ENCODE measurements at regions not wholly inside any gene's neighbourhood (a gene's known extent, or its start where the extent isn't known, plus 50 kb on each side); places are given as distances from the start of the nearest gene placed in this dataset.

DNA sequence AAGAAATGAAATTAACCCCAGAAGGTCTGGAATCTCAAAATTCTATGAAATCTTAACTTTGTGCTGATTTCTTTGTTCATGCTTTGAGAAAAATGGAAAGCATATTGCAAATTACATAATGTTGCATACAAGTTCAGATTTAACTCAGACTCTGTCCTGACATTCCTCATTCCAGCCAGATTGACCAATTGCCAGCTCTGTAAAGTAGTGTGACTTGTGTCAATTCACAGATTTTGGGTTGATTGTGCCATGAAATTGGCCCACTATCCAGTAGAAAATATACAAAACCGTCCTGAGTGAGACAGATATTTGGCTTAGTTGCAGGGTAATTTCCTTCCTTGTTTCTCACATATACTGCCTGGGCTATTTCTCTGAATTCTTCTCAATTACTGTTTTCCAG is 1312.6 kb downstream of the ROBO1 start:
- H3K27ac ChIP-seq, result no peak overlapping the region
- H3K9ac ChIP-seq, result no peak overlapping the region
- H3K4me1 ChIP-seq, result no peaks in the 10 kb centered on the region
- H4K20me1 ChIP-seq, result no peaks in the 10 kb centered on the region
- H3K27me3 ChIP-seq, result no peaks in the 10 kb centered on the region
- TF ChIP-seq Cebpa-rat (IDR thresholded peaks at IDR 0.05), result no peak
- H3K4me2 ChIP-seq, result no peak overlapping the region
- no peak overlapping the region for H3K4me3 ChIP-seq
- H3K9me3 ChIP-seq (replicated peaks in 1 of 11), result no peaks in the 10 kb centered on the region
- no peaks in the 10 kb centered on the region for H3K36me3 ChIP-seq

DNA sequence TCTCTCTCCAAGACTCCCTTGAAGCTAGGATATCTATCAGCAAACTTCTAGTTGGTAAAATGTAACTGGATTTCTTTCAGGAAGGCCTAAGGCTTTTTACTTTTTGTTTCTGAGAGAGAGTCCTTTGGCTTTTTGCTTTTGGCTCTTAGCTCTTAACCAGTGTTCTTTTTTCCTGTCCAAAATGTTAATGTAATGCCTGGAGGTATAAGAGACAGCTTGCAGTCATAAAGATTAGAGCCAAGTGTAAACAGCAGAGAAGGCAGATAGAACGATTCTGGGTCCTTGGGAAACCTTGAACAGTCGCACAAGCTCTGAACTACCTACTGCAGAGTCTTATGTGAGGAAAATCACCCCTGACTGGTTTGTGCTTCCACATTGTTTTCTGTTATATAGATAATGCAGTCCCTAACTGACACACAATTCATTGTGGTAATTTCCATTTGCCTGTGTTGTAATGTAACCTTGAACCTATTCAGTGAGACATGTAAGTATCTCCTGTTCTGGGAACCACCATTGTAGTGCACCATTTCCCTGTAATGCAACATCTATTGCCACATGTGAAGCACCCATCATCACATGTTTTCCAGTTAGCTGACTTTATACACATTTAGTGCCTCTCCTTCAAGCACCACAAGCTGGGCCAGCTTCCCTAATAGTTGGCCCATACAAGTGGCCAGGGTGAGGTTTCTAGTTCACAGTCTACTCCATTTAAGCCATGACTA is 1311.9 kb downstream of the ROBO1 start:
- Histone ChIP-seq H4K20me1 (no peaks in the 10 kb centered on the region), H3K27ac (no peak overlapping the region), H3K9me3 (replicated peaks in 1 of 11) (no peaks in the 10 kb centered on the region), H3K9ac (no peak overlapping the region), H3K36me3 (no peaks in the 10 kb centered on the region), H3K4me2 (no peak overlapping the region), H3K4me3 (no peak overlapping the region), H3K4me1 (no peaks in the 10 kb centered on the region), H3K27me3 (no peaks in the 10 kb centered on the region)
- TF ChIP-seq Cebpa-rat (IDR thresholded peaks at IDR 0.05), result no peak

DNA sequence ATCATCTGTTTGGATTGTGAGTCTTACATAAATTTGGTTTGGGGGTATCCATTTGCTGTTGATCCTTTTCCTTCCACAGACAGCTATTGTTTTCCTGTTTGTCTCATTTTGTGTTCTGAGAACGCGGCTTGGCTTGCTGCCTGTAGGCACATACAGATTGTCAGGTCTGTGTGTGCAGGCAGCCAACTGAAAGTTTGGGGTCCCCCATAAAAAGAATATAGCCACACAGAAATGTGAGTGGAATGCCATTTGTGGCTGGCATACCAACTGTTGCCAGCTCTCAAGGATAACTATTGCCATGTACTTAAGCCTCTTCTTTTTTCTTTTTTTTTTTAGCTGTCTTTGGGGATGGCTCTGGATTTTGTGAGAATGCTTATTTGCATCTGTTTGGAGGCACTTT is 1308.0 kb downstream of the ROBO1 start:
- no peaks in the 10 kb centered on the region for H3K4me1 ChIP-seq
- H4K20me1 ChIP-seq, result no peaks in the 10 kb centered on the region
- H3K27me3 ChIP-seq, result no peaks in the 10 kb centered on the region
- no peak overlapping the region for H3K4me3 ChIP-seq
- H3K4me2 ChIP-seq, result no peak overlapping the region
- H3K9me3 ChIP-seq (replicated peaks in 1 of 11), result peaks cover 0 to 9% (median 0%) of the 10 kb centered on the region in 11 experiments; a peak in 4 of 22 replicates
- H3K9ac ChIP-seq, result no peak overlapping the region
- H3K36me3 ChIP-seq, result no peaks in the 10 kb centered on the region
- no peak for TF ChIP-seq Cebpa-rat (IDR thresholded peaks at IDR 0.05)
- no peak overlapping the region for H3K27ac ChIP-seq

DNA sequence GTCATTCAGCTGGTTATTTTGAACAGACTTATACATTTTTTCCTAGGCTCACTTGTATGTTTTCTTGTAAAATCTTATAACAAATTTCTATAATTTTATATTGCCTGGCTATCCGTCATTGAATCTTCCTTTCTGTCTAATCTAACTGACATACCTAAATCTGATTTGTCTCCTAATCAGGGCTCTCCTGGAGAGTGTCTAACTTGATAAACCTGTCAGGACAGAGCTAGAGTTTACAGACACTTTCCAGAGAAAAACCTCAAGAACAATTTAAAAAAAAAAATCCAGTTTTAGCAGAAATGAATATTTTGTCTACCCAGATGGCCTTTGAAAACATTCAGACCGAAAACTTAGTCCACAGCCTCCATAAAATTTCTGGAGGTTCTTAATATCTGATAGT is 1305.8 kb downstream of the ROBO1 start:
- no peaks in the 10 kb centered on the region for H3K27me3 ChIP-seq
- H3K4me1 ChIP-seq, result no peaks in the 10 kb centered on the region
- H3K27ac ChIP-seq, result no peak overlapping the region
- H4K20me1 ChIP-seq, result no peaks in the 10 kb centered on the region
- H3K9ac ChIP-seq, result no peak overlapping the region
- TF ChIP-seq Cebpa-rat (IDR thresholded peaks at IDR 0.05), result no peak
- H3K4me3 ChIP-seq, result no peak overlapping the region
- peaks cover 0 to 9% (median 3%) of the 10 kb centered on the region in 11 experiments; a peak in 4 of 22 replicates for H3K9me3 ChIP-seq (replicated peaks in 1 of 11)
- H3K4me2 ChIP-seq, result no peak overlapping the region
- H3K36me3 ChIP-seq, result no peaks in the 10 kb centered on the region

DNA sequence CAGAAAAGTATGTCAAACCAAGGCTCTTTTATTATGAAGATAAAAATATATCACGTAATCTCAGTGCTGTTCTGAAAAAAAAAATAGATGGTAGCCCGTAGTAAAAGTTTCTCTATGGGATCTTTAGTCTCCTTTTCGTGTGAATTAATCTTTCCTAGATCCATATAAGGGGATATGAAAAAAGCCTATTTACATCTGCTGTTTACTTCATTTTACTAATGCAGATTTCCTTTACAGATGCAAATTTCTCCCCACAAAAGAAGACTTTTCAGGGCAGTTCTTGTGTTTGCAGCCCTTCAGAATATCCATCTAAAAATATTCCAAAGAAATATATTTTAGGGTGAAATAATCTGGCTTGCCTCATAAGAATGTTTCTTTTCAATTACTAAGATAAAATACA is 1291.7 kb downstream of the ROBO1 start:
- Histone ChIP-seq H3K9ac (no peak overlapping the region), H3K27ac (no peak overlapping the region), H3K4me3 (no peak overlapping the region), H3K27me3 (no peaks in the 10 kb centered on the region), H3K4me1 (no peaks in the 10 kb centered on the region), H4K20me1 (no peaks in the 10 kb centered on the region), H3K9me3 (replicated peaks in 1 of 11) (peaks cover 9 to 18% (median 12%) of the 10 kb centered on the region in 11 experiments; a peak in 21 of 22 replicates), H3K36me3 (no peaks in the 10 kb centered on the region), H3K4me2 (no peak overlapping the region)
- no peak for TF ChIP-seq Cebpa-rat (IDR thresholded peaks at IDR 0.05)

DNA sequence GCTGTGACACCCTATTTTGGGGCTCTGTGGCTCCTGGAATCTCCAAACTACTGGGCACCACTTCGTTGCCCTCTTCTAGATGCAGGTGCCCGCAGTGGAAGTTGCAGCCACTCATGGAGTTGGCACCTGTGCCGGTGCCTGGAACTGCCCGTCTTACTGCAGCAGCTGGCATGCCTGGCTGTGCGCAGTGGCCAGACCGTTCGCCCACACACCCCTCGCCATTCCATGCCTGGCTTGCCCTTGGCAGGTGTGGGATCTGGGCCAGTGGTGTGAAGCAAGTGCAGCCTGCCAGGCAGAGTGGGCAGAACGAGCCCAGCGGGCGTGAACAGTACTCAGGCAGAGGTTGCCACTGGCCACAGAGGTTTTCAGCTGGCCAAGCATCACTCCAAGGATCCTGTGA is 1286.7 kb downstream of the ROBO1 start:
- no peaks in the 10 kb centered on the region for H3K36me3 ChIP-seq
- no peaks in the 10 kb centered on the region for H4K20me1 ChIP-seq
- no peak overlapping the region for H3K27ac ChIP-seq
- peaks cover 0 to 1% (median 0%) of the 10 kb centered on the region in 11 experiments; a peak in 3 of 22 replicates for H3K9me3 ChIP-seq (replicated peaks in 1 of 11)
- H3K9ac ChIP-seq, result no peak overlapping the region
- H3K4me1 ChIP-seq, result no peaks in the 10 kb centered on the region
- TF ChIP-seq Cebpa-rat (IDR thresholded peaks at IDR 0.05), result no peak
- H3K27me3 ChIP-seq, result no peaks in the 10 kb centered on the region
- H3K4me3 ChIP-seq, result no peak overlapping the region
- H3K4me2 ChIP-seq, result no peak overlapping the region

DNA sequence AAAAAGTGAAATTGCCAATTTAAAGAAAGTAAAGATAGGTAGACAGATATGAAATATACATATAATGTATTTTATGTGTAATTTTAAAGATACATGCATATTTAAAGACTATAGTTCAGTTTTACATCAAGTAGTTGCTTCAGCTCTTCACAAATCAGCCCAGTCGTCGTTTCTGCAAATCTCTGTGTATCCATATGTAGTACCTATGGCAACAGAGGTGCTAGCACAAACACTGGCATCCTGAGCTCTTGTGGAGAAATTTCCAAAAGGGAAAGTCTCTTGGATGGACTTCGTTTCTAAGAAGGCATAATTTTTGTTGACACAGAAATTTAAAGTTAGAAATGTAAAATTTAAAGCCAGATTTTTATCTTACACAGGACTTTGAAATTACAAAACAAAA is 1284.7 kb downstream of the ROBO1 start:
- TF ChIP-seq Cebpa-rat (IDR thresholded peaks at IDR 0.05), result no peak

DNA sequence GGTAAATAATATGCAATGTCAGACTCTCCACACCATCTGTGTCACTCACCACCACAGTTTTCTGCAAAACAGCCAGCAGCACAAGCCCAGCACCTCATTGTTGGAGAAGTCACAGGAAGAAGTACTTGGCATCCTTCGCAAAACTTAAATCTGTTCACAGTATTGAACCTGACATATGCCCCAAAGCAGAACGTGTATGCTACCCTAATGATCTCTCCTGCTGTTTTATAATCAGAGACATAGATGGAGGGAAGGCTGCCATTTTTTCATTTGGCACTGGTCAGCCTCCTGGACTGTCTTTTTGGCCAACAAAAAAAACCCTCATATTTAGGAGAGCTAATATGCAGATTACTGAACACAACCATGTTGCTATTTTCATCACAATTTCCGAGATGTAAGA is 1272.9 kb downstream of the ROBO1 start:
- H3K36me3 ChIP-seq, result no peaks in the 10 kb centered on the region
- H3K27ac ChIP-seq, result no peak overlapping the region
- H3K4me2 ChIP-seq, result no peak overlapping the region

More for the DNA sequence above, 1284.7 kb downstream of the ROBO1 start:
- no peak overlapping the region for H3K27ac ChIP-seq
- no peak overlapping the region for H3K4me3 ChIP-seq
- H3K9me3 ChIP-seq (replicated peaks in 1 of 11), result peaks cover 0 to 5% (median 0%) of the 10 kb centered on the region in 11 experiments; a peak in 3 of 22 replicates
- no peaks in the 10 kb centered on the region for H4K20me1 ChIP-seq
- no peaks in the 10 kb centered on the region for H3K27me3 ChIP-seq
- no peak overlapping the region for H3K9ac ChIP-seq
- H3K4me2 ChIP-seq, result no peak overlapping the region
- H3K36me3 ChIP-seq, result no peaks in the 10 kb centered on the region
- no peaks in the 10 kb centered on the region for H3K4me1 ChIP-seq

DNA sequence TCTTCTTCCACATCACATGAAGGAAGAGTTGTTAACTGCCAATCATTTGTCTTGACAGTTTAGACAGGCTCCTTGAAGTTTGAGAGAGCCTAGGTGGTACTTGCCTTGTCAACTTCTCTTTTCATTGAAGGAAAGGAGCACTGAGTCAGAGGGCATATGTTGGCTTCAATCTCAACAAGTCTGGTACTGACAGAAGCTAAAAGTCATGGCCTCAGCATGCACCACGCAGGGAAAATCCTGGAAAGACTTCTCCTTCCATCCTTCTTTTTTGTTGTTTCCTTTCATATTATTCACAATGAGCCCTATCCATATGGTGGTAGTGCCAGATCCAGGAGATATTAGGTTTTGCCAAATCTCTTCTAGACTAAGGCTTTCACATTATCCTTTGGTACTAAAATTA is 1272.5 kb downstream of the ROBO1 start:
- Histone ChIP-seq H3K36me3 (no peaks in the 10 kb centered on the region), H3K27me3 (no peaks in the 10 kb centered on the region)

More for the DNA sequence above, 1272.9 kb downstream of the ROBO1 start:
- TF ChIP-seq Cebpa-rat (IDR thresholded peaks at IDR 0.05), result no peak
- no peak overlapping the region for H3K4me3 ChIP-seq
- no peaks in the 10 kb centered on the region for H4K20me1 ChIP-seq
- no peaks in the 10 kb centered on the region for H3K27me3 ChIP-seq
- no peak overlapping the region for H3K9ac ChIP-seq
- no peaks in the 10 kb centered on the region for H3K4me1 ChIP-seq
- H3K9me3 ChIP-seq (replicated peaks in 1 of 11), result no peaks in the 10 kb centered on the region

DNA sequence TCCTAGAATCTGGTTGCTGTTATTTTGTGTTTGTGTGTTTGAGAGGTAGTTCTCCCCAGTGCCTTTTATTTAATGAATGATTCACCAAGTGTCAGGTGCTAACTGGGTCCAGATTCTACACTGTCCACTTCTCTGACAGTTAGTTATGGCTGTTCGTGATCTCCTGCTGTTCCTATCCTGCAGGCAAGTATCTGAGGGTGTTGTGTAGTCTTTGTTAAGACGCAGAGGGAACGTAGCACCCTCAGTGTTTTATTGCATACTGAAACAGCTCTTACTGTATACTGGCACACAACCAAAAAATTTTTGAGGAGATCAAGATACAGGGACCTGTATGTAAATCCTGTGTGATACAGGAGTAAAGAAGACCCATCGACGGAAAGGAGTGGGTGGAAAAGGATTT is 1271.3 kb downstream of the ROBO1 start:
- no peak overlapping the region for H3K9ac ChIP-seq
- no peaks in the 10 kb centered on the region for H3K4me1 ChIP-seq
- H3K9me3 ChIP-seq (replicated peaks in 1 of 11), result no peaks in the 10 kb centered on the region
- no peaks in the 10 kb centered on the region for H3K36me3 ChIP-seq
- H3K4me3 ChIP-seq, result no peak overlapping the region
- no peak overlapping the region for H3K4me2 ChIP-seq
- H4K20me1 ChIP-seq, result no peaks in the 10 kb centered on the region
- H3K27me3 ChIP-seq, result no peaks in the 10 kb centered on the region
- no peak overlapping the region for H3K27ac ChIP-seq
- TF ChIP-seq Cebpa-rat (IDR thresholded peaks at IDR 0.05), result no peak

More for the DNA sequence above, 1272.5 kb downstream of the ROBO1 start:
- Histone ChIP-seq H3K9ac (no peak overlapping the region), H3K4me3 (no peak overlapping the region), H3K4me1 (no peaks in the 10 kb centered on the region), H3K4me2 (no peak overlapping the region), H3K9me3 (replicated peaks in 1 of 11) (no peaks in the 10 kb centered on the region), H4K20me1 (no peaks in the 10 kb centered on the region), H3K27ac (no peak overlapping the region)
- TF ChIP-seq Cebpa-rat (IDR thresholded peaks at IDR 0.05), result no peak
